Body of pancreas (tissue), 4 donors: ENCODE measurements at regions not wholly inside any gene's neighbourhood (a gene's known extent, or its start where the extent isn't known, plus 50 kb on each side); places are given as distances from the start of the nearest gene placed in this dataset.

Experiments used
- CTCF ChIP-seq, 7 experiments: fragments of 450-650 bp in 4 of 7; fragments of 200-600 bp in 3 of 7; sonication (generic) in 3 of 7; IDR thresholded peaks; one replicate each; pipeline ENCODE4 v1.5.1; 2016 to 2019; ENCODE audit warnings: antibody characterized with exemption in 7 of 7
- POLR2A ChIP-seq, 3 donors: fragments of 450-650 bp; IDR thresholded peaks; one replicate each; pipeline ENCODE4 v1.6.1; 2016; ENCODE audit warnings: antibody characterized with exemption in 3 of 3, mild to moderate bottlenecking in 2 of 3

GRCh38 chrY:15501181-15501580 is 976.9 kb downstream of the NLGN4Y start:
- no peak for TF ChIP-seq CTCF (IDR thresholded peaks at IDR 0.05)
- no peak for TF ChIP-seq POLR2A (IDR thresholded peaks at IDR 0.05)
